Breast epithelium (tissue), 4 donors: ENCODE measurements at regions not wholly inside any gene's neighbourhood (a gene's known extent, or its start where the extent isn't known, plus 50 kb on each side); places are given as distances from the start of the nearest gene placed in this dataset.

ENCODE experiments used
- DNase-seq, 2 donors: peaks; one replicate each; pipeline ENCODE4 v3.0.0-alpha.2; 2019; ENCODE audit warnings: low spot score in 2 of 2
- H3K27ac ChIP-seq, 2 donors: fragments of 200-600 bp; sonication (generic) in 1 of 2; one replicate each; pipeline ENCODE4 v1.5.1; 2016 to 2019; ENCODE audit warnings: mild to moderate bottlenecking in 1 of 2
- H3K27me3 ChIP-seq, 2 donors: fragments of 200-600 bp; sonication (generic) in 1 of 2; one replicate each; pipeline versions ENCODE4 v1.5.1 to v1.6.0; 2017 to 2019; ENCODE audit warnings: control low read depth in 1 of 2, mild to moderate bottlenecking in 1 of 2
- H3K36me3 ChIP-seq: fragments of 200-600 bp; one replicate; pipeline ENCODE4 v1.5.1; 2019
- H3K4me1 ChIP-seq, 2 donors: fragments of 200-600 bp; sonication (generic); one replicate each; pipeline ENCODE4 v1.5.1; 2016 to 2019; ENCODE audit warnings: control low read depth in 1 of 2
- H3K4me3 ChIP-seq, 3 donors: fragments of 200-600 bp; sonication (generic); 1 replicate in 2 of 3; 2 replicates in 1 of 3; pipeline ENCODE4 v1.5.1; 2016 to 2019; ENCODE audit warnings: mild to moderate bottlenecking in 3 of 3, moderate library complexity in 2 of 3
- H3K9me3 ChIP-seq, 2 donors: fragments of 200-600 bp; sonication (generic) in 1 of 2; one replicate each; pipeline ENCODE4 v1.5.1; 2016 to 2019; ENCODE audit warnings: control low read depth in 1 of 2
- CTCF ChIP-seq, 3 donors: fragments of 450-650 bp; IDR thresholded peaks; one replicate each; pipeline ENCODE4 v1.5.1; 2016 to 2017; ENCODE audit warnings: antibody characterized with exemption in 3 of 3, mild to moderate bottlenecking in 3 of 3, moderate library complexity in 3 of 3
- POLR2A ChIP-seq: fragments of 450-650 bp; IDR thresholded peaks from one replicate; pipeline ENCODE4 v1.6.1; 2016; ENCODE audit warnings: antibody characterized with exemption, mild to moderate bottlenecking, moderate library complexity
- POLR2AphosphoS5 ChIP-seq, 3 donors: sonication (generic); formaldehyde crosslinking; IDR thresholded peaks; one replicate each; pipeline ENCODE4 v1.6.1; 2017; ENCODE audit warnings: antibody characterized with exemption in 3 of 3
- intact Hi-C: fragments of 100-400 bp; cut with DNase I; formaldehyde crosslinking; loops from one replicate; pipeline ENCODE4 v1.15.1; 2023; ENCODE audit warnings: low total_unique reads

- Histone ChIP-seq H3K27ac (no peak overlapping the region), H3K4me1 (no peaks in the 10 kb centered on the region), H3K36me3 (no peaks in the 10 kb centered on the region), H3K27me3 (no peaks in the 10 kb centered on the region), H3K4me3 (no peak overlapping the region), H3K9me3 (no peaks in the 10 kb centered on the region)
- intact Hi-C loops = no loop called here
- TF ChIP-seq CTCF (IDR thresholded peaks at IDR 0.05) (no peak), POLR2A (no peak), POLR2AphosphoS5 (IDR thresholded peaks at IDR 0.05) (no peak)
- no peak for DNase-seq
Measured at GRCh38 chr14:39998854-39999253, 566.6 kb upstream of the FBXO33 start.

GRCh38 chr14:39998114-39998513 is 565.9 kb upstream of the FBXO33 start:
- Histone ChIP-seq H3K27me3 (no peaks in the 10 kb centered on the region), H3K4me3 (no peak overlapping the region), H3K36me3 (no peaks in the 10 kb centered on the region), H3K27ac (no peak overlapping the region), H3K9me3 (no peaks in the 10 kb centered on the region), H3K4me1 (no peaks in the 10 kb centered on the region)
- intact Hi-C loops = no loop called here
- no peak for DNase-seq
- no peak for TF ChIP-seq CTCF (IDR thresholded peaks at IDR 0.05)
- no peak for TF ChIP-seq POLR2AphosphoS5 (IDR thresholded peaks at IDR 0.05)
- TF ChIP-seq POLR2A = no peak

- H3K27ac ChIP-seq = no peak overlapping the region
- H3K9me3 ChIP-seq = no peaks in the 10 kb centered on the region
- H3K27me3 ChIP-seq = no peaks in the 10 kb centered on the region
- H3K4me1 ChIP-seq = no peaks in the 10 kb centered on the region
- no peaks in the 10 kb centered on the region for H3K36me3 ChIP-seq
- H3K4me3 ChIP-seq = no peak overlapping the region
- no peak for TF ChIP-seq POLR2A
- no peak for TF ChIP-seq CTCF (IDR thresholded peaks at IDR 0.05)
- TF ChIP-seq POLR2AphosphoS5 (IDR thresholded peaks at IDR 0.05) = no peak
- intact Hi-C loops = no loop called here
- DNase-seq = no peak
Measured at GRCh38 chr14:39991041-39991440, 558.8 kb upstream of the FBXO33 start.

GRCh38 chr14:39988939-39989338 is 556.7 kb upstream of the FBXO33 start:
- Histone ChIP-seq H3K9me3 (no peaks in the 10 kb centered on the region), H3K4me1 (no peaks in the 10 kb centered on the region), H3K27me3 (no peaks in the 10 kb centered on the region), H3K27ac (no peak overlapping the region), H3K36me3 (no peaks in the 10 kb centered on the region), H3K4me3 (no peak overlapping the region)
- TF ChIP-seq POLR2AphosphoS5 (IDR thresholded peaks at IDR 0.05) (no peak), CTCF (IDR thresholded peaks at IDR 0.05) (peak in 2 of 3 donors; percentile 18 to 22)
- no peak for DNase-seq
- intact Hi-C loops = no loop called here

GRCh38 chr14:39984323-39984722 is 552.1 kb upstream of the FBXO33 start:
- DNase-seq = no peak
- no peak for TF ChIP-seq CTCF (IDR thresholded peaks at IDR 0.05)

More at GRCh38 chr14:39984323-39984722, 552.1 kb upstream of the FBXO33 start:
- no peaks in the 10 kb centered on the region for H3K27me3 ChIP-seq
- H3K9me3 ChIP-seq = no peaks in the 10 kb centered on the region
- H3K36me3 ChIP-seq = no peaks in the 10 kb centered on the region
- no peak overlapping the region for H3K27ac ChIP-seq
- intact Hi-C loops = no loop called here
- H3K4me1 ChIP-seq = no peaks in the 10 kb centered on the region
- no peak overlapping the region for H3K4me3 ChIP-seq
